22Rv1 (cell line): ENCODE measurements at regions not wholly inside any gene's neighbourhood (a gene's known extent, or its start where the extent isn't known, plus 50 kb on each side); places are given as distances from the start of the nearest gene placed in this dataset.

Experiments used
- H3K27ac ChIP-seq: fragments of 450-650 bp; 2 replicates; pipeline ENCODE4 v1.5.1; 2017
- ZFX ChIP-seq: fragments of 450-650 bp; IDR thresholded peaks from 2 replicates; pipeline ENCODE4 v1.6.1; 2017; ENCODE audit warnings: antibody characterized with exemption, borderline replicate concordance
- TF ChIP-seq, protein P1 (sequence below): fragments of 450-650 bp; IDR thresholded peaks from 2 replicates; pipeline ENCODE4 v1.5.1; 2017; ENCODE audit warnings: mild to moderate bottlenecking

DNA sequence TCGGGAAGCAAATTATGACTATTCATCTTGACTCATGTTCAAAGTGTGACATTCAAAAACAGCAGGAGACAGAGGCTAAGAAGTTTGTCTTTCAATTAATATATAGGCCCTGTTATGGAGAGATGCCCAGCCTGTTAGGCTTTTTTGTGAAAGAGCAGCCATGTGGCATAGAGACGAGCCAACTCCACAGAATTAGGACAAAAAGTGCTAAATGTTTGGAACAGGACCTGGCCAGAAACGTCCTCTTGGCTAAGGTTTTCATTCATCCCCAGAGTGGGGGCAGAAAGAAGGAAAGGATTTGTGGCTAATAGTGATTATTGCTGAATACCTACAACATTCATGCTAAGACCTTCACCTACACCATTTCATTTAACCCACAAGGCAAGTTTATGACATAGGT is 324.7 kb upstream of the NPVF start:
- no peak overlapping the region for H3K27ac ChIP-seq

DNA sequence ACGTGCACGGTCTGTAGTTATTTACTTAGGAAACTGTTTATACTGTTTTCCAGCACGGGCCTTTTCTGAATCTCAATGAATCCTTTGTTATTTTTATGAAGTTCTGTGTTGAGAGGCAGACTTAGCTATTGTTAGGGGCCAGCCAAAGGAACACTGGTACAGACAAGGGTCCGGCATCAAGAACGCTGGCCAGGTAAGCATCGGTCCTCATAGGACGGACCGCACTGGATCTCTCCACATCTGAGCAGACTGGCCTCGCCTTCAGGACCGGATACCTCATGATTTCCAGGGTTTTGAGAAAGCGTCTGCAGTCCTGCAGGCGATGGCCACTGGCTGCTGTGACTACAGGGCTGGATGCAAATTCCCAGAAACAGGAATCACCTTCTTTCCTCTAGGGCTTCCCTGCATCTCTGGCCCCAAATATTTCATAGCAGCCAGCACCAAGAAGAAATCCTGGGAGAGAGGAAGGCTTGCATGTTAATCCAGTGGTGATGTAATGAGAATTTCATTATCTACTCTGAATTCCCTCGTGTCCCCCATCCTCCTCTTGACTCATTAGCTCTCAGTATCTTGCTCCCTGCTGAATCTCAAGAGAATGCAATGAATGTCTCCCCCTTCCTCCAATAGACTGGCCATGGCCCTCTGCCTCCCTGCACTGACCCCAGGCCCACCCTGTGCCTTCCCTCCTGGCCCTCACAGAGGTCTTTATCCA is 325.4 kb upstream of the NPVF start:
- no peak overlapping the region for H3K27ac ChIP-seq
- TF ChIP-seq ZFX: no peak
- TF ChIP-seq, protein P1, sequence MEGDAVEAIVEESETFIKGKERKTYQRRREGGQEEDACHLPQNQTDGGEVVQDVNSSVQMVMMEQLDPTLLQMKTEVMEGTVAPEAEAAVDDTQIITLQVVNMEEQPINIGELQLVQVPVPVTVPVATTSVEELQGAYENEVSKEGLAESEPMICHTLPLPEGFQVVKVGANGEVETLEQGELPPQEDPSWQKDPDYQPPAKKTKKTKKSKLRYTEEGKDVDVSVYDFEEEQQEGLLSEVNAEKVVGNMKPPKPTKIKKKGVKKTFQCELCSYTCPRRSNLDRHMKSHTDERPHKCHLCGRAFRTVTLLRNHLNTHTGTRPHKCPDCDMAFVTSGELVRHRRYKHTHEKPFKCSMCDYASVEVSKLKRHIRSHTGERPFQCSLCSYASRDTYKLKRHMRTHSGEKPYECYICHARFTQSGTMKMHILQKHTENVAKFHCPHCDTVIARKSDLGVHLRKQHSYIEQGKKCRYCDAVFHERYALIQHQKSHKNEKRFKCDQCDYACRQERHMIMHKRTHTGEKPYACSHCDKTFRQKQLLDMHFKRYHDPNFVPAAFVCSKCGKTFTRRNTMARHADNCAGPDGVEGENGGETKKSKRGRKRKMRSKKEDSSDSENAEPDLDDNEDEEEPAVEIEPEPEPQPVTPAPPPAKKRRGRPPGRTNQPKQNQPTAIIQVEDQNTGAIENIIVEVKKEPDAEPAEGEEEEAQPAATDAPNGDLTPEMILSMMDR: no peak

More for the DNA sequence above, 324.7 kb upstream of the NPVF start:
- no peak for TF ChIP-seq ZFX
- TF ChIP-seq, protein P1: no peak

DNA sequence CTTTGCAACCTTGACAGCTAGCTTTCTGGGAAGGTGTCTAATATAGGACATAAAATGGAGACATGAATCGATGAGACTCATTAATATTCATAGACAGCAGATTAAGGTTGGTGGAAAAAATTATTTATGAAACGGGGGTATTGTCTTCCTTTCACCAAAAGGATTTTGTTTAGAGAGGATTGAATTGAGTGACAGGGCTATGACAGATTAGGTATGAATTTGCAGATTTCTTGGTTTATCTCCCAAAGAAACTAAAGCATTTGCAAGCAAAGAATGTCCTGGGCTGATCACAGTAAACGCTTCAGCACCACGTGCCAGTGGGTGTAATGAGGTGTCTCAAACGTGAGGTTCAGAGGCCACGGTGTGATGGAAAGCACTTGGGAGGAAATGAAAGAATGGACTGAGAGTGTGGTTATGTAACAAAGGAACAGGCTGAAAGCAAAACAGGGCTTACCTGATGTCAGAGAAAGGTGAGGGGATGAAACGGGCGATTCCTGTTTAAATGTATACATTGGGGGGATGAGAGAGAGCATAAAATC is 329.2 kb upstream of the NPVF start:
- TF ChIP-seq ZFX: no peak
- H3K27ac ChIP-seq: no peak overlapping the region

DNA sequence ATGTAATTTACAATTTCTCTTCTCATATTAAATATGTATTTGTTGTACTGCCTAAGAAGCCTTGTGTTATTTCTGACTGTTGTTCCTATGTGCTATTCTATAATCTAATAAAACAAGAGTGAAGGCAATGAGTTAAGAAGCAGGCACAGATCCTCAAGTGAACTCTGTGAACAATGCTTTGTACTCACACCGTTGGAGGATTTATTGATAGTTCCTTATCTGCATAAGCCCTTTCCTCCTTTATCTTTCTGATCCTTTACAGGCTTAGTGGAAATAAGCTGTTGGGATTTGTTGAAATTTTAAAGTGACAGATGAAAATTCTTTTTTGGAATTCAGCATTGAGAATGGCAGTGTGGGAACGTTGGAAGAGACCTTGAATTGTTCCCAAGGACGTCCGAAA is 329.6 kb upstream of the NPVF start:
- no peak overlapping the region for H3K27ac ChIP-seq
- TF ChIP-seq, protein P1: no peak
- no peak for TF ChIP-seq ZFX

DNA sequence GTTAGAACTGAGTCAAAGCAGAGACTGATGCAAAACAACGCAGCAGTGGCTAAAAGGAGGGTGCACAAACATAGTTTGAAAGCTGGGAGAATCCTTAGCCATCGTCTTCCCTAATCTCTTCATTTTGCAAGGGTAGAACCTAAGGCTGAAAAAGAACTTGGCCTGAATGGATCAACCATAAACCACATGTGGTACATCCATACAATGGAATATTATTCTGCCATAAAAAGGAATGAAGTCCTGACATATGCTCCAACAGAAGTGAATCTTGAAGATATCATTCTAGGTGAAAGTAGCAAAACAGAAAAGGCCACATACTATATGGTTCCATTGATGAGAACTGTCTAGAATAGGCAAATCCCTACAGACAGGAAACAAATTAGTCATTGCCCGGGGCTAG is 330.3 kb upstream of the NPVF start:
- TF ChIP-seq, protein P1: no peak
- no peak for TF ChIP-seq ZFX

DNA sequence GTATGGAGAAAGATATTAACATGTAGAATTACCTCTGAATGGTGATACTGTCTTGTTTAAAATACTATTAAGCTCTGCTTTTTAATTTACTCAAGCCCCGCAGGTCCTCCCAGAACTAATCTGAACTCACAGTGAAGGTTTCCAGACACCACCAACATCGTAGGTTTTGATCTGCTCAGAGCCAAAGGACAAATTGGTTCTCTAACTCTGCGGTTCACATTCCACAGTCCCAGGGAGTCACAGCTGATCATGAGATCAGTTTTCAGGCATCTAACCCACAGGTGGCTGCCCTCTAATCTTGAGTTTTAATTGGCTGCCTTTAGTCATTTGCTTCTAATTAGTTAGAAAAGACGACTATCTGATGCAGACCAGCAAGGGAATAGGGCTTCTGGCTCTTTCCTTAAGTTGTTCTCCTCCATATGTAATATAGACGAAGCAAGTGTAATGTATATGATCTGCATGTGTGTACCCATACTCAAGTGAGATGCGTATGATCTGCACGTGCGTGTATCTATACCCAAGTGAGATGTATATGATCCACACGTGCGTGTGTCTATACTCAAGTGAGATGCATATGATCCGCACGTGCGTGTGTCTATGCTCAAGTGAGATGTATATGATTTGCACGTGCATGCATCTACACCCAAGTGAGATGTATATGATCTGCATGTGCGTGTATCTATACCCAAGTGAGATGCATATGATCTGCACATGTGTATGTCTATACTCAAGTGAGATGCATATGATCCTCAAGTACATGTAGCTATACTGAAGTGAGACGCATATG is 331.5 kb upstream of the NPVF start:
- TF ChIP-seq ZFX: no peak
- TF ChIP-seq, protein P1: no peak
- no peak overlapping the region for H3K27ac ChIP-seq

More for the DNA sequence above, 330.3 kb upstream of the NPVF start:
- H3K27ac ChIP-seq: no peak overlapping the region

DNA sequence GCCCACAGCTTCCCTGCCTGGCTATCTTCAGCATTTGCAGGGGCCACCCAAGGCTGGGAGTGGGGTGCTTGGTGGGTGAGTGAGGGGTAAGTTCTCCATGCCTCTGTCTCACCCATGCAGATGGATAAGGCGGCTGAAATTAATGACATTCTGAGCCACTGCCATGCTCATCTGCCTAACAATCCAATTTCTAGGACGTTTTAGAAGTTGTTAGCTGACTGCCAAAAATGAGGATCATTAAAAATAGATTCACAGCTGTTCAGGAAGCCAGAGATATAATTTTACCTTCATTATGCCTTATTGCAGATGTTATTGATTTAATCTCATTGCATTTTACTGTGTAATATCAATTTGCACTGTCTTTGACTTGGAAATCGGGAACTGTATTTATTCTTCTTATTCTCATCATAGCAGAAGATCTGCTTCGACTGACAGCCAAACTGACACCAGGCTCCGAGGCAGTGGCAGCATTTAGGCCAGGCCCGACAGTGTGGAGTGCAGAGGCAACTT is 334.4 kb upstream of the NPVF start:
- TF ChIP-seq, protein P1: no peak
- TF ChIP-seq ZFX: no peak
- no peak overlapping the region for H3K27ac ChIP-seq
